Liver (tissue), 7 donors: ENCODE measurements at regions not wholly inside any gene's neighbourhood (a gene's known extent, or its start where the extent isn't known, plus 50 kb on each side); places are given as distances from the start of the nearest gene placed in this dataset.

ENCODE experiments used
- DNase-seq: peaks from one replicate; pipeline ENCODE4 v3.0.0-alpha.2; 2017; ENCODE audit warnings: low spot score
- H3K27ac ChIP-seq, 2 donors: one replicate each; pipeline ENCODE4 v1.7.0; 2013; ENCODE audit warnings: inconsistent platforms in 2 of 2, low read length in 2 of 2, control low read depth in 1 of 2, low read depth in 1 of 2, mild to moderate bottlenecking in 1 of 2
- H3K27me3 ChIP-seq, 4 donors: one replicate each; pipeline versions ENCODE4 v1.6.1 to v1.7.0; 2013; ENCODE audit warnings: low read length in 3 of 4, inconsistent platforms in 1 of 4, mild to moderate bottlenecking in 1 of 4, moderate library complexity in 1 of 4; ENCODE audit not compliant: control insufficient read depth in 4 of 4, insufficient read depth in 4 of 4
- H3K36me3 ChIP-seq, 4 donors: one replicate each; pipeline versions ENCODE4 v1.6.1 to v1.7.0; 2013; ENCODE audit warnings: low read length in 3 of 4, mild to moderate bottlenecking in 3 of 4, low read depth in 1 of 4, moderate library complexity in 1 of 4; ENCODE audit not compliant: control insufficient read depth in 4 of 4, insufficient read depth in 3 of 4
- H3K4me1 ChIP-seq, 4 donors: one replicate each; pipeline versions ENCODE4 v1.6.1 to v1.7.0; 2013; ENCODE audit warnings: low read length in 3 of 4, mild to moderate bottlenecking in 3 of 4, moderate library complexity in 1 of 4; ENCODE audit not compliant: control insufficient read depth in 4 of 4, insufficient read depth in 4 of 4
- H3K4me3 ChIP-seq, 3 donors: one replicate each; pipeline versions ENCODE4 v1.6.1 to v1.7.0; 2013; ENCODE audit warnings: low read length in 3 of 3, control low read depth in 1 of 3, low read depth in 1 of 3, mild to moderate bottlenecking in 1 of 3
- H3K9ac ChIP-seq, 2 donors: one replicate each; pipeline ENCODE4 v1.7.0; 2013; ENCODE audit warnings: low read length in 2 of 2, mild to moderate bottlenecking in 2 of 2, moderate library complexity in 2 of 2, control low read depth in 1 of 2, low read depth in 1 of 2
- H3K9me3 ChIP-seq, 4 donors: one replicate each; pipeline versions ENCODE4 v1.6.1 to v1.7.0; 2013; ENCODE audit warnings: low read length in 3 of 4; ENCODE audit not compliant: control insufficient read depth in 4 of 4
- FOXA1 ChIP-seq: IDR thresholded peaks from 2 replicates; pipeline ENCODE4 v1.6.1; 2016; ENCODE audit warnings: antibody characterized with exemption
- GABPA ChIP-seq, 2 donors: IDR thresholded peaks in 1 of 2; conservative IDR thresholded peaks in 1 of 2; 2 replicates each; pipeline ENCODE4 v1.6.1; 2016; ENCODE audit warnings: antibody characterized with exemption in 2 of 2, mild to moderate bottlenecking in 1 of 2, moderate library complexity in 1 of 2
- HNF4G ChIP-seq: IDR thresholded peaks from 2 replicates; pipeline ENCODE4 v1.6.1; 2016; ENCODE audit warnings: antibody characterized with exemption
- JUND ChIP-seq, 2 donors: IDR thresholded peaks; 2 replicates each; pipeline ENCODE4 v1.6.1; 2016; ENCODE audit warnings: antibody characterized with exemption in 2 of 2
- MAX ChIP-seq: IDR thresholded peaks from 2 replicates; pipeline ENCODE4 v1.6.1; 2016; ENCODE audit warnings: antibody characterized with exemption
- NR2F2 ChIP-seq: IDR thresholded peaks from 2 replicates; pipeline ENCODE4 v1.6.1; 2016; ENCODE audit warnings: antibody characterized with exemption
- RAD21 ChIP-seq, 2 donors: IDR thresholded peaks; 2 replicates each; pipeline ENCODE4 v1.6.1; 2016; ENCODE audit warnings: antibody characterized with exemption in 2 of 2, mild to moderate bottlenecking in 2 of 2
- REST ChIP-seq: IDR thresholded peaks from 2 replicates; pipeline ENCODE4 v1.6.1; 2016; ENCODE audit warnings: antibody characterized with exemption, mild to moderate bottlenecking
- RXRA ChIP-seq, 2 donors: IDR thresholded peaks; 2 replicates each; pipeline ENCODE4 v1.6.1; 2017 to 2018; ENCODE audit warnings: antibody characterized with exemption in 2 of 2, mild to moderate bottlenecking in 1 of 2
- SP1 ChIP-seq: IDR thresholded peaks from 2 replicates; pipeline ENCODE4 v1.6.1; 2018; ENCODE audit warnings: antibody characterized with exemption, mild to moderate bottlenecking
- YY1 ChIP-seq: IDR thresholded peaks from 2 replicates; pipeline ENCODE4 v1.6.1; 2016; ENCODE audit warnings: antibody characterized with exemption, mild to moderate bottlenecking
- whole genome bisulfite sequencing: extraction: QIAGEN DNeasy Blood & Tissue Kit; methylation state at CpG from one replicate; pipeline ENCODE4 v1.1.7; 2013; 5-methylcytosine and 5-hydroxymethylcytosine counted together
- TF ChIP-seq, protein P1 (sequence below): IDR thresholded peaks from 2 replicates; pipeline ENCODE4 v1.6.1; 2016; ENCODE audit warnings: antibody characterized with exemption
- donor health status: healthy.
- donor health status: healthy.
- donor health status: healthy.
- donor health status: healthy.

GRCh38 chr2:180555391-180555965 lies 424.9 kb upstream of the UBE2E3 start:
- no peak overlapping the region for H3K4me3 ChIP-seq
- TF ChIP-seq REST (no peak), FOXA1 (no peak)
- no peaks in the 10 kb centered on the region for H3K9me3 ChIP-seq
- 95% methylated on average over 19 of the region's 19 CpGs for WGBS
- no peak overlapping the region for H3K27ac ChIP-seq
- no peak for DNase-seq
- H3K9ac ChIP-seq, result no peak overlapping the region
- no peaks in the 10 kb centered on the region for H3K36me3 ChIP-seq
- no peaks in the 10 kb centered on the region for H3K4me1 ChIP-seq
- no peaks in the 10 kb centered on the region for H3K27me3 ChIP-seq

DNA sequence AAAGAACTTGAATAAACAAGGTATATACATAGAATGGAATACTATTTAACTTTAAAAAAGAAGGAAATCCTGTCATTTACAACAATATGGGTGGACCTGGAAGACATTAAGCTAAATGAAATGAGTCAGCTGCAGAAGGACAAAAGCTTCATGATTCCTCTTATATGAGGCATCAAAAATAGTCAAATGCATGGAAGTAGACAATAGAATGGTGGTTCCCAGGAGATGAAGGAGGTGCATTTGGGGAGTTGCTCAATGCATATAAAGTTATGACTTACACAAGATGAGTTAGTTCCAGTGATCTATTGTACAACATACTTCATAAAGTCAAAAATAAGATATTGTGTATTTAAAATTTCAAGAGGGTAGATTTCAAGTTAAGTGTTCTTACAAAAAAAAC lies 426.1 kb upstream of the UBE2E3 start:
- TF ChIP-seq FOXA1 (no peak), MAX (no peak), JUND (IDR thresholded peaks at IDR 0.05) (no peak), NR2F2 (no peak), REST (no peak), YY1 (no peak), GABPA (IDR thresholded peaks at IDR 0.05 in 1 of 2, conservative IDR thresholded peaks at IDR 0.05 in 1 of 2) (no peak), HNF4G (no peak), RAD21 (IDR thresholded peaks at IDR 0.05) (no peak), RXRA (IDR thresholded peaks at IDR 0.05) (no peak), SP1 (no peak)
- TF ChIP-seq, protein P1, sequence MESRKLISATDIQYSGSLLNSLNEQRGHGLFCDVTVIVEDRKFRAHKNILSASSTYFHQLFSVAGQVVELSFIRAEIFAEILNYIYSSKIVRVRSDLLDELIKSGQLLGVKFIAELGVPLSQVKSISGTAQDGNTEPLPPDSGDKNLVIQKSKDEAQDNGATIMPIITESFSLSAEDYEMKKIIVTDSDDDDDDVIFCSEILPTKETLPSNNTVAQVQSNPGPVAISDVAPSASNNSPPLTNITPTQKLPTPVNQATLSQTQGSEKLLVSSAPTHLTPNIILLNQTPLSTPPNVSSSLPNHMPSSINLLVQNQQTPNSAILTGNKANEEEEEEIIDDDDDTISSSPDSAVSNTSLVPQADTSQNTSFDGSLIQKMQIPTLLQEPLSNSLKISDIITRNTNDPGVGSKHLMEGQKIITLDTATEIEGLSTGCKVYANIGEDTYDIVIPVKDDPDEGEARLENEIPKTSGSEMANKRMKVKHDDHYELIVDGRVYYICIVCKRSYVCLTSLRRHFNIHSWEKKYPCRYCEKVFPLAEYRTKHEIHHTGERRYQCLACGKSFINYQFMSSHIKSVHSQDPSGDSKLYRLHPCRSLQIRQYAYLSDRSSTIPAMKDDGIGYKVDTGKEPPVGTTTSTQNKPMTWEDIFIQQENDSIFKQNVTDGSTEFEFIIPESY, result no peak

More for the DNA sequence above, 426.1 kb upstream of the UBE2E3 start:
- Histone ChIP-seq H3K27ac (no peak overlapping the region), H3K27me3 (no peaks in the 10 kb centered on the region), H3K9ac (no peak overlapping the region), H3K4me1 (no peaks in the 10 kb centered on the region), H3K36me3 (no peaks in the 10 kb centered on the region), H3K9me3 (peaks cover 0 to 2% (median 0%) of the 10 kb centered on the region in 4 donors), H3K4me3 (no peak overlapping the region)
- DNase-seq, result no peak
